Skeletal muscle cell (primary cell): ENCODE measurements at regions not wholly inside any gene's neighbourhood (a gene's known extent, or its start where the extent isn't known, plus 50 kb on each side); places are given as distances from the start of the nearest gene placed in this dataset.
A peak's percentile ranks its signal among the peaks of the same experiment; 100 is the strongest.
"Not testable (repeated sequence)": the region's sequence is repeated elsewhere in the genome, so short reads cannot be mapped to it uniquely, and the experiment has no call there.

Source experiments
- DNase-seq: peaks from one replicate; pipeline ENCODE4 v3.0.0-alpha.2; 2010; ENCODE audit warnings: low read depth
- H3K4me3 ChIP-seq: 2 replicates; pipeline ENCODE4 v1.5.1; 2011; ENCODE audit warnings: low read depth, mild to moderate bottlenecking, control low read depth, low read length, moderate library complexity

- DNase-seq, result no peak
Observed at GRCh38 chr5:157999696-158000095, 140.8 kb upstream of the CLINT1 start.

GRCh38 chr5:157997991-157998504 is 139.1 kb upstream of the CLINT1 start:
- H3K4me3 ChIP-seq, result no peak overlapping the region
- DNase-seq, result peak; percentile 23

More at GRCh38 chr5:157999696-158000095, 140.8 kb upstream of the CLINT1 start:
- no peak overlapping the region for H3K4me3 ChIP-seq

GRCh38 chr5:157994906-157995519 is 136.1 kb upstream of the CLINT1 start:
- no peak for DNase-seq
- no peak overlapping the region for H3K4me3 ChIP-seq

- DNase-seq, result no peak
Observed at GRCh38 chr5:157993986-157994691, 135.2 kb upstream of the CLINT1 start.

GRCh38 chr5:157993201-157993600 is 134.3 kb upstream of the CLINT1 start:
- H3K4me3 ChIP-seq, result no peak overlapping the region
- no peak for DNase-seq

More at GRCh38 chr5:157993986-157994691, 135.2 kb upstream of the CLINT1 start:
- H3K4me3 ChIP-seq, result no peak overlapping the region

GRCh38 chr5:157990583-157991181 is 131.7 kb upstream of the CLINT1 start:
- DNase-seq, result no peak
- no peak overlapping the region for H3K4me3 ChIP-seq

GRCh38 chr5:157989296-157989695 is 130.4 kb upstream of the CLINT1 start:
- no peak for DNase-seq
- no peak overlapping the region for H3K4me3 ChIP-seq

- DNase-seq, result no peak
- no peak overlapping the region for H3K4me3 ChIP-seq
Observed at GRCh38 chr5:157987259-157987658, 128.3 kb upstream of the CLINT1 start.

- DNase-seq, result no peak
- H3K4me3 ChIP-seq, result no peak overlapping the region
Observed at GRCh38 chr5:157986431-157986990, 127.6 kb upstream of the CLINT1 start.

DNA sequence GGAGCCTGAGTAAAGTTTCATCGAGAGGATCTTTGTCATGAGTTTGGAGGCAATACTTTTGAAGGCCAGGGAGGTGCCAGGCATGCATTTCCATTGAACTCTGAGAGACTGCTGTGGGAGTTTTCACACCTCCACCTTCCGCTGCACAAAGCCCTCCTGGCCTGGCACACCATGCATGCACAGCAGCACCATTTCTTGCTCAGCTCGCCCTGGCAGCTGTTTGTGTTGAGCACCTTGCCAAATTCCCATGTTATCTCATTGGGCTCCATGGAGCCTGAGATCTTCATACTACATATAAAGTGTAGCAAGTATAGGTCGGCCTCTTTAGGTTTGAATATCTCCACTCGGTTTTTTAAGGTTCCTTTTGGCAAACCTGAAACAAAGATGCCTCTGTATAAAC is 125.7 kb upstream of the CLINT1 start:
- no peak for DNase-seq
- H3K4me3 ChIP-seq, result no peak overlapping the region

- no peak for DNase-seq
- H3K4me3 ChIP-seq, result no peak overlapping the region
Observed at GRCh38 chr5:157983906-157984551, 125.1 kb upstream of the CLINT1 start.

GRCh38 chr5:157978061-157978460 is 119.1 kb upstream of the CLINT1 start:
- no peak for DNase-seq
- H3K4me3 ChIP-seq, result no peak overlapping the region

GRCh38 chr5:157976429-157976828 is 117.5 kb upstream of the CLINT1 start:
- no peak for DNase-seq
- H3K4me3 ChIP-seq, result no peak overlapping the region

DNA sequence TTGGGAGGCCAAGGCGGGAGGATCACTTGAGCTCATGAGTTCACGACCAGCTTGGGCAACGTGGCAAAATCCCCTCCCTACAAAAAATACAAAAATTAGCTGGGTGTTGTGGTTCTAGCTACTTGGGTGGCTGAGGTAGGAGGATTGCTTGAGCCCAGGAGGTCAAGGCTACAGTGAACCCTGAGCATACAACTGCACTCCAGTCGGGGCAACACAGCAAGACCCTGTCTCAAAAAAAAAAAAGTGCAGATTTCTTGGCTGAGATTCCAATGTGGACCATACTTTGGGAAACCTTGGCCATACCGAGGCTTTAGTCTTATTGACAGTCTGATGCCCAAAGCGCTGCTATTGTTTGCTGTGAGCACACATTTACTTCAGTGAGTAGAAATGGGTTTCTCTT is 113.6 kb upstream of the CLINT1 start:
- DNase-seq, result no peak
- no peak overlapping the region for H3K4me3 ChIP-seq

- no peak for DNase-seq
- no peak overlapping the region for H3K4me3 ChIP-seq
Observed at GRCh38 chr5:157971571-157972216, 112.7 kb upstream of the CLINT1 start.

DNA sequence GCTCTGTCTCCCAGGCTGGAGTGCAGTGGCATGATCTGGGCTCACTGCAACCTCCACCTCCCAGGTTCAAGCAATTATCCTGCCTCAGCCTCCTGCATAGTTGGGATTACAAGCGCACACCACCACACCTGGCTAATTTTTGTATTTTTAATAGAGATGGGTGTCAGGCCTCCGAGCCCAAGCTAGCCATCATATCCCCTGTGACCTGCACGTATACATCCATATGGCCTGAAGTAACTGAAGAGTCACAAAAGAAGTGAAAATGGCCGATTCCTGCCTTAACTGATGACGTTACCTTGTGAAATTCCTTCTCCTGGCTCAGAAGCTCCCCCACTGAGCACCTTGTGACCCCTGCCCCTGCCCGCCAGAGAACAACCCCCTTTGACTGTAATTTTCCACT is 109.6 kb upstream of the CLINT1 start:
- DNase-seq, H3K4me3 ChIP-seq: not testable (repeated sequence)

DNA sequence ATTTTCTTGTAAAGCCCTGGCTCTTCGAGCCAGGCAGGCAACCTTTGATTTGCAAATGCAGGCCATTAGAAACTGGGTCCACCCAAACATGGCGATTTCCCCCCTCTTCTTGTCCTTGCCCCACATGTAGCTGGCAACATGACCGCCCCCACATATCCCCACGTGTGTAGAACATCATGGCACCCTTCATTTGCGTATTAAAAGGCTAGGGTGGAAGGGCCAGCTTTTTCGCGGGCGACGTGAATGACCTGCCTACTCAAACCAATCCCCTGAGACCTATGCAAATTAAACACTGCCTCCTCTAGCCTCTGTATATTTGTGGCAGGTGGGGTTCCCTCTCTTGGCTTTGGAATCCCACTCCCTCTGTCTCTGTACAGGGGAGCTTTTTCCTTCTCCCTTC is 107.0 kb upstream of the CLINT1 start:
- no peak for DNase-seq
- no peak overlapping the region for H3K4me3 ChIP-seq

- no peak overlapping the region for H3K4me3 ChIP-seq
- DNase-seq, result no peak
Observed at GRCh38 chr5:157965040-157965678, 106.2 kb upstream of the CLINT1 start.

DNA sequence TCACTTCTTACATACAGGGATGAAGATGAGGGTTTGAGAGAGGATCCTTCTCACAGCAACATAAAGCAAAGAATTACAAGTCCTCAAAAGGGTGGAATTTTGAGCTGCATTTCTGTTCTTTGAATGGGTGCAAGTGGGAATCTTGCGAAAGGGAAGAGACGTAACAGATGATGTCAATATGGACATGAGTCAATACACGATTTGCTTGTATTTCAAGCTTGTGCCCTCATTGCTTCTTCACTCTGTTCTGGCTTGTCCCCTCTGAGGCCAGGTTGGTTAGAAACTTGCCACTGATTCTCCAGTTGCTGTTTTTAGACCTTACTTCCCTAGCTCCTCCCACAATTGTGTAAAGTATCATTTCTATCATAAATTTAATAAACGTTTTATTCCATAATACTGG is 104.8 kb upstream of the CLINT1 start:
- H3K4me3 ChIP-seq, result no peak overlapping the region
- no peak for DNase-seq
